Astrocyte of the cerebellum (primary cell): ENCODE measurements at regions not wholly inside any gene's neighbourhood (a gene's known extent, or its start where the extent isn't known, plus 50 kb on each side); places are given as distances from the start of the nearest gene placed in this dataset.
A peak's percentile ranks its signal among the peaks of the same experiment; 100 is the strongest.

Experiments used
- DNase-seq: peaks from one replicate; pipeline ENCODE4 v3.0.0-alpha.2; 2011; ENCODE audit warnings: low read depth
- H3K4me3 ChIP-seq: 2 replicates; pipeline ENCODE4 v1.5.1; 2011; ENCODE audit warnings: mild to moderate bottlenecking, low read depth, low read length, moderate library complexity
- in situ Hi-C: cut with HindIII; loops from 2 replicates; pipeline ENCODE4 v1.10.0; 2017; ENCODE audit warnings: low sequenced_read_pairs
- TF ChIP-seq, protein P1 (sequence below): IDR thresholded peaks from 2 replicates; pipeline ENCODE4 v1.5.1; 2012; ENCODE audit warnings: low read length, low read depth, moderate library complexity, mild to moderate bottlenecking; ENCODE audit errors: missing control alignments

- in situ Hi-C loops: no loop called here
- TF ChIP-seq, protein P1, sequence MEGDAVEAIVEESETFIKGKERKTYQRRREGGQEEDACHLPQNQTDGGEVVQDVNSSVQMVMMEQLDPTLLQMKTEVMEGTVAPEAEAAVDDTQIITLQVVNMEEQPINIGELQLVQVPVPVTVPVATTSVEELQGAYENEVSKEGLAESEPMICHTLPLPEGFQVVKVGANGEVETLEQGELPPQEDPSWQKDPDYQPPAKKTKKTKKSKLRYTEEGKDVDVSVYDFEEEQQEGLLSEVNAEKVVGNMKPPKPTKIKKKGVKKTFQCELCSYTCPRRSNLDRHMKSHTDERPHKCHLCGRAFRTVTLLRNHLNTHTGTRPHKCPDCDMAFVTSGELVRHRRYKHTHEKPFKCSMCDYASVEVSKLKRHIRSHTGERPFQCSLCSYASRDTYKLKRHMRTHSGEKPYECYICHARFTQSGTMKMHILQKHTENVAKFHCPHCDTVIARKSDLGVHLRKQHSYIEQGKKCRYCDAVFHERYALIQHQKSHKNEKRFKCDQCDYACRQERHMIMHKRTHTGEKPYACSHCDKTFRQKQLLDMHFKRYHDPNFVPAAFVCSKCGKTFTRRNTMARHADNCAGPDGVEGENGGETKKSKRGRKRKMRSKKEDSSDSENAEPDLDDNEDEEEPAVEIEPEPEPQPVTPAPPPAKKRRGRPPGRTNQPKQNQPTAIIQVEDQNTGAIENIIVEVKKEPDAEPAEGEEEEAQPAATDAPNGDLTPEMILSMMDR: no peak
- no peak for DNase-seq
- no peak overlapping the region for H3K4me3 ChIP-seq
Measured at GRCh38 chr22:44375451-44375850, 62.7 kb upstream of the SHISAL1 start.

DNA sequence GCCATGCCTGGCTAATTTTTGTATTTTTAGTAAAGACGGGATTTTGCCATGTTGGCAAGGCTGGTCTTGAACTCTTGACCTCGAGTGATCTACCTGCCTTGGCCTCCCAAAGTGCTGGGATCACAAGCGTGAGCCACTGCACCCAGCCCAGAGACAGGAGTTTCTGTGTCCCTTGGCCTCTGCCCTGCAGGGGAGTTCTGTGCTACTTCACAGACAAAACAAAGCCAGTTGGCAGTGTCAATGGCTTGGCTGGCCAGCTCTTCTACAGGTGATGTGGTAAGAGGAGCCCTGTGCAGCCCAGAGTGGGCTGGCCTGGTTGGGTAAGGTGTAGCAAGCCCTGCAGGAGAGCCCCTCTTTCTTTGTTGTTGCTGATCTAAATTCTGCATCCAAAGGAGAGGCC is 60.5 kb upstream of the SHISAL1 start:
- no peak for DNase-seq
- in situ Hi-C loops: no loop called here
- H3K4me3 ChIP-seq: no peak overlapping the region
- TF ChIP-seq, protein P1: no peak

DNA sequence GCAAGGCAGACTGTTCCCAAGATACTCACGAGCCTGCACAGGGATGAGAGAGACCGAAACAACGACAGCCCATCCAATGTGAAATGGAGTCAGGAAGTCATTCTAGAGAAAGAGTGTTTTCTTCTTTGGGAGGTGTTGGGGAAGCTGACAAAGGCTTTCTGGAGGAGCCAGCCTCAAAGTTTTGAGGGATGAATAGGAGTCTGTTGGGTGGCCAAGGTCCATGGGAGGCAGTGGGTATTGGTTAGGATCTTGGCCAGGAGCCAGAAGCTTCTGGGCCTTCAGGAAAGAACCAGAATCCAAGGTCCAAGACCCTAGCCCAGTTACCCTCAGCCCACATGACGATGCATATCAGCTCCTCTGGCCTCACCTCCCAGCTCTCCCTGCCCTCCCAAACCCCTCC is 59.9 kb upstream of the SHISAL1 start:
- TF ChIP-seq, protein P1: no peak
- no peak for DNase-seq
- H3K4me3 ChIP-seq: no peak overlapping the region
- in situ Hi-C loops: no loop called here

GRCh38 chr22:44371741-44372525 is 59.2 kb upstream of the SHISAL1 start:
- TF ChIP-seq, protein P1: no peak
- no peak for DNase-seq
- in situ Hi-C loops: no loop called here
- no peak overlapping the region for H3K4me3 ChIP-seq

DNA sequence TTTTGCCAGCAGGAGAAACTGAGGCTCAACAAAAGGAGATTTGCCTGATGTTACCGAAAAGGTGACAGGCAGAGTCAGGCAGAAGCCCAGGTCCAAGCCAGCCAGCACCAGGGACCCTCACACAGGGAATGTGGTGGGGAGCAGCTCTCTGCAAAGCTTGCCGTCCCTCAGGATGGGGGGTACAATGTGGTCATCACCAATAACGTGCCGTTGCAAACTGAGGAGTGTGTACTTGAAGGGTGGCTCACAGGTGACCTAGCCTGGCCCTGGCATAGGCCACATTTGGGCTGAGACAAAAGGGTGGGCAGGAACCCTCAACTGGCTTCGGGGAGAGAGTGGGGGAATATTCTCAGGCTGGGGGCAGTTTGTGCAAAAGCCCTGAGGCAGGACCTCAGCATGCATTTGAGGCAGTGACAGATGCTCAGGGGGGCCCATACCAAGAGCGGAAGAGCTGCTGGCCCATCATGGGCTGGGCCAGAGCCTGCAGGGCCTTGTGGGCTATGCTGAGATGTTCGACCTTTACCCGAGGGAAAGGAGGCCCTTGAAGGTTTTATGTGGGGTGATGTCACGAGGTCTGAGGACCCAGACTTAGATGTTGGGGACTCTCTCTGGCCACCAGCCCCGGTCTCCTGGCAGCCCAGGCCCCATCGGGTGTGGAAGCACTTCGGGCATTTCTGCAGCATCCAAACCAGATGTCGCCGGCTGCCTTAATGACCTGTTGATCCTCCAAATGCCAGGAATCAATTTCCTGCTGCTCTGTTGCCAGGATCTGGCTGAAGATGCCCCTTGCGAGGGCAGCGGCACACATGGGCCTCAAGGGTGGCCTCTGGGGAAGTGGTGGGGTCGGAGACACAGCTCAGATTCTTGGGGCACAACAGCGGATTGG is 57.4 kb upstream of the SHISAL1 start:
- in situ Hi-C loops: no loop called here
- DNase-seq: no peak

GRCh38 chr22:44369293-44369661 is 56.5 kb upstream of the SHISAL1 start:
- no peak for DNase-seq
- H3K4me3 ChIP-seq: no peak overlapping the region
- TF ChIP-seq, protein P1: peak; percentile 31
- in situ Hi-C loops: no loop called here

More for the DNA sequence above, 57.4 kb upstream of the SHISAL1 start:
- TF ChIP-seq, protein P1: no peak
- no peak overlapping the region for H3K4me3 ChIP-seq
